ENCODE measurements at regions not wholly inside any gene's neighbourhood (a gene's known extent, or its start where the extent isn't known, plus 50 kb on each side); places are given as distances from the start of the nearest gene placed in this dataset.
"Not testable (repeated sequence)": the region's sequence is repeated elsewhere in the genome, so short reads cannot be mapped to it uniquely, and the experiment has no call there.

GRCh38 chrX:107374132-107374531 is 75.3 kb upstream of the FRMPD3 start:
- Histone ChIP-seq H3K4me3 (no peak overlapping the region), H3K9me3 (ENCODE audit: low read depth) (no peaks in the 10 kb centered on the region), H3K36me3 (no peaks in the 10 kb centered on the region), H3K27me3 (no peaks in the 10 kb centered on the region), H3K4me1 (ENCODE audit: low read depth) (no peaks in the 10 kb centered on the region), H3K27ac (no peak overlapping the region)
- TF ChIP-seq CTCF (IDR thresholded peaks at IDR 0.05; ENCODE audit: low read depth, low read length) = no peak
- no peak for DNase-seq (ENCODE audit: low read depth in 1 of 2, low spot score in 1 of 2)

GRCh38 chrX:107374831-107375230 is 74.6 kb upstream of the FRMPD3 start:
- no peaks in the 10 kb centered on the region for H3K9me3 ChIP-seq (ENCODE audit: low read depth)
- no peak overlapping the region for H3K4me3 ChIP-seq
- H3K36me3 ChIP-seq = no peaks in the 10 kb centered on the region
- H3K4me1 ChIP-seq (ENCODE audit: low read depth) = no peaks in the 10 kb centered on the region
- no peaks in the 10 kb centered on the region for H3K27me3 ChIP-seq
- no peak for TF ChIP-seq CTCF (IDR thresholded peaks at IDR 0.05; ENCODE audit: low read depth, low read length)
- DNase-seq (ENCODE audit: low read depth in 1 of 2, low spot score in 1 of 2) = no peak
- H3K27ac ChIP-seq = no peak overlapping the region

- DNase-seq (ENCODE audit: low read depth in 1 of 2, low spot score in 1 of 2); H3K4me1 ChIP-seq (ENCODE audit: low read depth); H3K9me3 ChIP-seq (ENCODE audit: low read depth); H3K27me3 ChIP-seq; H3K36me3 ChIP-seq; H3K27ac ChIP-seq; H3K4me3 ChIP-seq: not testable (repeated sequence)
Measured at GRCh38 chrX:107376186-107376585, 73.3 kb upstream of the FRMPD3 start.

GRCh38 chrX:107384397-107385105 is 64.9 kb upstream of the FRMPD3 start:
- Histone ChIP-seq H3K9me3 (ENCODE audit: low read depth) (no peaks in the 10 kb centered on the region), H3K36me3 (no peaks in the 10 kb centered on the region), H3K27me3 (no peaks in the 10 kb centered on the region), H3K4me3 (no peak overlapping the region), H3K27ac (no peak overlapping the region), H3K4me1 (ENCODE audit: low read depth) (no peaks in the 10 kb centered on the region)
- DNase-seq (ENCODE audit: low read depth in 1 of 2, low spot score in 1 of 2) = no peak
- TF ChIP-seq CTCF (IDR thresholded peaks at IDR 0.05; ENCODE audit: low read depth, low read length) = no peak

GRCh38 chrX:107389726-107390125 is 59.7 kb upstream of the FRMPD3 start:
- no peak for TF ChIP-seq CTCF (IDR thresholded peaks at IDR 0.05; ENCODE audit: low read depth, low read length)
- no peaks in the 10 kb centered on the region for H3K9me3 ChIP-seq (ENCODE audit: low read depth)
- H3K4me3 ChIP-seq = no peak overlapping the region
- no peaks in the 10 kb centered on the region for H3K36me3 ChIP-seq
- no peaks in the 10 kb centered on the region for H3K4me1 ChIP-seq (ENCODE audit: low read depth)
- DNase-seq (ENCODE audit: low read depth in 1 of 2, low spot score in 1 of 2) = no peak
- H3K27ac ChIP-seq = no peak overlapping the region
- H3K27me3 ChIP-seq = no peaks in the 10 kb centered on the region

GRCh38 chrX:107393656-107394055 is 55.8 kb upstream of the FRMPD3 start:
- H3K27ac ChIP-seq = not testable (repeated sequence)

More at GRCh38 chrX:107393656-107394055, 55.8 kb upstream of the FRMPD3 start:
- not testable (repeated sequence) for H3K9me3 ChIP-seq (ENCODE audit: low read depth); H3K36me3 ChIP-seq; H3K27me3 ChIP-seq; H3K4me3 ChIP-seq; DNase-seq (ENCODE audit: low read depth in 1 of 2, low spot score in 1 of 2); H3K4me1 ChIP-seq (ENCODE audit: low read depth)
